Brain microvascular endothelial cell (primary cell): ENCODE measurements at regions not wholly inside any gene's neighbourhood (a gene's known extent, or its start where the extent isn't known, plus 50 kb on each side); places are given as distances from the start of the nearest gene placed in this dataset.

Experiments used
- DNase-seq: peaks from one replicate; pipeline ENCODE4 v3.0.0-alpha.2; 2020
- H3K27ac ChIP-seq: fragments of 250-450 bp; sonication (Bioruptor Pico); 2 replicates; pipeline ENCODE4 v1.5.1; 2020; ENCODE audit warnings: mild to moderate bottlenecking, moderate library complexity
- H3K27me3 ChIP-seq: fragments of 250-450 bp; sonication (Bioruptor Pico); replicated peaks from 2 replicates; pipeline ENCODE4 v1.5.1; 2020; ENCODE audit warnings: mild to moderate bottlenecking
- H3K36me3 ChIP-seq: fragments of 250-450 bp; sonication (Bioruptor Pico); replicated peaks from 2 replicates; pipeline ENCODE4 v1.5.1; 2020; ENCODE audit warnings: mild to moderate bottlenecking
- H3K4me3 ChIP-seq: 2 replicates; pipeline ENCODE4 v1.5.1; 2011; ENCODE audit warnings: low read depth, mild to moderate bottlenecking, control low read depth, low read length, moderate library complexity
- CTCF ChIP-seq: IDR thresholded peaks from 2 replicates; pipeline ENCODE4 v1.5.1; 2011; ENCODE audit warnings: low read depth, mild to moderate bottlenecking, moderate library complexity, low read length, control low read depth, inconsistent platforms; ENCODE audit errors: missing control alignments
- in situ Hi-C: cut with HindIII; loops from 2 replicates; pipeline ENCODE4 v1.10.0; 2017; ENCODE audit warnings: low sequenced_read_pairs, low pct_ligation_motif_present

GRCh38 chr9:24045150-24045549 is 219.1 kb upstream of the ELAVL2 start:
- no peak for TF ChIP-seq CTCF
- Histone ChIP-seq H3K4me3 (no peak overlapping the region), H3K36me3 (no peaks in the 10 kb centered on the region), H3K27me3 (no peaks in the 10 kb centered on the region), H3K27ac (no peak overlapping the region)
- in situ Hi-C loops, result no loop called here
- no peak for DNase-seq

- H3K4me3 ChIP-seq, result no peak overlapping the region
- H3K36me3 ChIP-seq, result no peaks in the 10 kb centered on the region
- no peak for DNase-seq
- TF ChIP-seq CTCF, result no peak
- H3K27me3 ChIP-seq, result no peaks in the 10 kb centered on the region
- no peak overlapping the region for H3K27ac ChIP-seq
- in situ Hi-C loops, result no loop called here
Measured at GRCh38 chr9:24044576-24044975, 218.5 kb upstream of the ELAVL2 start.

GRCh38 chr9:24041160-24041690 is 215.2 kb upstream of the ELAVL2 start:
- Histone ChIP-seq H3K4me3 (no peak overlapping the region), H3K27me3 (no peaks in the 10 kb centered on the region), H3K36me3 (no peaks in the 10 kb centered on the region), H3K27ac (no peak overlapping the region)
- no peak for DNase-seq
- TF ChIP-seq CTCF, result no peak
- in situ Hi-C loops, result no loop called here

- in situ Hi-C loops, result no loop called here
- no peak overlapping the region for H3K27ac ChIP-seq
- no peak overlapping the region for H3K4me3 ChIP-seq
- no peaks in the 10 kb centered on the region for H3K27me3 ChIP-seq
- TF ChIP-seq CTCF, result no peak
- DNase-seq, result no peak
- no peaks in the 10 kb centered on the region for H3K36me3 ChIP-seq
Measured at GRCh38 chr9:24036459-24036858, 210.4 kb upstream of the ELAVL2 start.

- no peak overlapping the region for H3K4me3 ChIP-seq
- no peaks in the 10 kb centered on the region for H3K27me3 ChIP-seq
- in situ Hi-C loops, result no loop called here
Measured at GRCh38 chr9:24035816-24036215, 209.8 kb upstream of the ELAVL2 start.

More at GRCh38 chr9:24035816-24036215, 209.8 kb upstream of the ELAVL2 start:
- H3K36me3 ChIP-seq, result no peaks in the 10 kb centered on the region
- no peak overlapping the region for H3K27ac ChIP-seq
- DNase-seq, result no peak
- no peak for TF ChIP-seq CTCF
